Ishikawa (cell line): ENCODE measurements at regions not wholly inside any gene's neighbourhood (a gene's known extent, or its start where the extent isn't known, plus 50 kb on each side); places are given as distances from the start of the nearest gene placed in this dataset.

ENCODE experiments used
- CEBPB ChIP-seq: IDR thresholded peaks from 2 replicates; pipeline ENCODE4 v1.6.1; 2012
- CREB1 ChIP-seq: IDR thresholded peaks from 2 replicates; pipeline ENCODE4 v1.6.1; 2012; ENCODE audit warnings: low read depth
- EGR1 ChIP-seq: IDR thresholded peaks from 2 replicates; pipeline ENCODE4 v1.6.1; 2012
- EP300 ChIP-seq: IDR thresholded peaks from 2 replicates; pipeline ENCODE4 v1.6.1; 2012; ENCODE audit warnings: borderline replicate concordance
- FOXM1 ChIP-seq: IDR thresholded peaks from 2 replicates; pipeline ENCODE4 v1.6.1; 2012; ENCODE audit warnings: low read depth, borderline replicate concordance
- MAX ChIP-seq: IDR thresholded peaks from 2 replicates; pipeline ENCODE4 v1.6.1; 2012
- NFIC ChIP-seq: IDR thresholded peaks from 2 replicates; pipeline ENCODE4 v1.6.1; 2012
- RAD21 ChIP-seq: IDR thresholded peaks from 2 replicates; pipeline ENCODE4 v1.6.1; 2012; ENCODE audit warnings: low read depth
- REST ChIP-seq: IDR thresholded peaks from 2 replicates; pipeline ENCODE4 v1.6.1; 2012; ENCODE audit warnings: low read depth, mild to moderate bottlenecking
- TAF1 ChIP-seq: IDR thresholded peaks from 2 replicates; pipeline ENCODE4 v1.6.1; 2012; ENCODE audit warnings: low read depth, mild to moderate bottlenecking
- TCF12 ChIP-seq: IDR thresholded peaks from 2 replicates; pipeline ENCODE4 v1.6.1; 2012; ENCODE audit warnings: low read depth
- USF1 ChIP-seq: IDR thresholded peaks from 2 replicates; pipeline ENCODE4 v1.6.1; 2012
- YY1 ChIP-seq: IDR thresholded peaks from 2 replicates; pipeline ENCODE4 v1.6.1; 2012; ENCODE audit warnings: low read depth
- ZBTB7A ChIP-seq: IDR thresholded peaks from 2 replicates; pipeline ENCODE4 v1.6.1; 2012; ENCODE audit warnings: low read depth

- TF ChIP-seq USF1: no peak
- TF ChIP-seq RAD21: no peak
- TF ChIP-seq TAF1: no peak
- TF ChIP-seq MAX: no peak
- no peak for TF ChIP-seq CEBPB
- TF ChIP-seq EP300: no peak
- no peak for TF ChIP-seq ZBTB7A
- TF ChIP-seq YY1: no peak
- no peak for TF ChIP-seq FOXM1
- no peak for TF ChIP-seq REST
- TF ChIP-seq NFIC: no peak
- no peak for TF ChIP-seq EGR1
- no peak for TF ChIP-seq TCF12
- TF ChIP-seq CREB1: no peak
Measured at GRCh38 chr2:59449274-59449673, 1104.2 kb downstream of the BCL11A start.
